ENCODE measurements at regions not wholly inside any gene's neighbourhood (a gene's known extent, or its start where the extent isn't known, plus 50 kb on each side); places are given as distances from the start of the nearest gene placed in this dataset.
"Not testable (repeated sequence)": the region's sequence is repeated elsewhere in the genome, so short reads cannot be mapped to it uniquely, and the experiment has no call there.

GRCh38 chr1:60637651-60638050, 444.7 kb upstream of the NFIA start:
- DNase-seq, result no peak

- DNase-seq, result no peak
Measured at GRCh38 chr1:60636946-60637345, 445.4 kb upstream of the NFIA start.

DNA sequence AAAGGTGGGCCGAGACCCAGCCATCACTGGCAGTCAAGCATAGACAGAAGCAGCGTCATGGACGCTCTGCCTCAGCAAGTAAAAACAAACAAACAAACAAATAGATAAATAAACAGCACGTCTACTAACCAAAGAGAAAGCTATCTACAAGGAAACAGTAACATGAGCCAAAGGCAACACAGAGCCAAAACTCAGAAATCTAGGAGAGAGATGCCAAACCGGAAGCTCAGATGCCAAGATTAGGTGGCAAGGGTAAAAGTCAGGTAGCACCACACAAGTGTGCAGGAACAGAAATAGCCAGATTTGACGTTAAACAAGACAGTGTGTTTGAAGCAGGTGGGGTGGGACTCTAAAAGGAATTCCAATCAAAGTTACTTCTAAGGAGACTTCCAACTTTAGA, 448.3 kb upstream of the NFIA start:
- no peak for DNase-seq

GRCh38 chr1:60622486-60622885, 459.9 kb upstream of the NFIA start:
- no peak for DNase-seq

GRCh38 chr1:60621368-60621851, 461.0 kb upstream of the NFIA start:
- peak; percentile 66 for DNase-seq

- DNase-seq, result no peak
Measured at GRCh38 chr1:60620087-60620486, 462.3 kb upstream of the NFIA start.

- no peak for DNase-seq
Measured at GRCh38 chr1:60619581-60619980, 462.8 kb upstream of the NFIA start.

- DNase-seq, result no peak
Measured at GRCh38 chr1:60615666-60616065, 466.7 kb upstream of the NFIA start.

DNA sequence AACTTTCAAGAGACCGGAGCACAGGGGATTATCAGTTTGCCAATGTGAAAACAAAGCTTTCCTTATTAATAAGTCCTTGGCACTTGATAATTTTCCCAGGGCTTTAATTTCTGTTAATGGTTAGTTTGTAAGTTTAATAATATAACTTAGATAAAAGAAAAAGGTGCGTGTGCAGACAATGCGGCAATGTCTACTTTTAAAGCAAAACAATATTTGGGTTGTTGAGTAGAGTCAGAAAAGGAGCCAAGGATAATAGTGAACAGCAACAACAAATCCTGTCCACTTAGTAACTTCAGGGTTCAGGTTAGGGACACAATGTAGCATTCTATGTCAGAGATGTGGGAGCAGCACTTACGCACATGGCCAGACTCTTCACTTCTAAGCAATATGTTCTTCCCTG, 469.6 kb upstream of the NFIA start:
- DNase-seq, result no peak

DNA sequence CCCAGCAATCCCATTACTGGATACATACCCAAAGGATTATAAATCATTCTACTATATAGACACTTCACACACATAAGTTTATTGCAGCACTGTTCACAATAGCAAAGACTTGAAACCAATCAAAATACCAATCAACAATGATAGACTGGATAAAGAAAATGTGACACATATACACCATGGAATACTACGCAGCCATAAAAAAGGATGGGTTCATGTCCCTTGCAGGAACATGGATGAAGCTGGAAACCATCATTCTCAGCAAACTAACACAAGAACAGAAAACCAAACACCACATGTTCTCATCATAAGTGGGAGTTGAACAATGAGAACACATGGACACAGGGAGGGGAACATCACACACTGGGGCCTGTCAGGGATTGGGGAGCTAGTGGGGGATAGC, 475.4 kb upstream of the NFIA start:
- not testable (repeated sequence) for DNase-seq

GRCh38 chr1:60600532-60600931, 481.8 kb upstream of the NFIA start:
- DNase-seq, result no peak

DNA sequence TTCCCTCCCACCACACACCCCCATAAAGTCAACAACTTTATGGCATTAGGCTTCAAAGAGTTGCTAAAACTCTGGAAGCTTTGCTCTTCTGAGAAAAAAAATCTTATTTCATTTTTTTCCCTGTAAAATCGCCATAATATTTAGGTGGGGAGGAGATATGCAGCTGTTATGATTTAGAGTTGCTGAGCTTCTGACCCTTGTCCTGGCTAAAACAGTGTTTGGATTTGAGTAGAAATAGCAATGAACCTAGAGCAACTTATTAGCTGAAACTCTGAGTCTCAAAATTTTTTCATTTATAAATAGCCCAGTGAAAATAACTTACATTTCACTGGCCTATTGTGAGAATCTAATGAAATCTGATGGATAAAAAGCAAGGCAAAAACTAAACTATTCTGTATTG, 482.8 kb upstream of the NFIA start:
- DNase-seq, result no peak

GRCh38 chr1:60598041-60598910, 484.1 kb upstream of the NFIA start:
- DNase-seq, result no peak

GRCh38 chr1:60596791-60597750, 485.3 kb upstream of the NFIA start:
- no peak for DNase-seq

- no peak for DNase-seq
Measured at GRCh38 chr1:60591583-60591982, 490.8 kb upstream of the NFIA start.

DNA sequence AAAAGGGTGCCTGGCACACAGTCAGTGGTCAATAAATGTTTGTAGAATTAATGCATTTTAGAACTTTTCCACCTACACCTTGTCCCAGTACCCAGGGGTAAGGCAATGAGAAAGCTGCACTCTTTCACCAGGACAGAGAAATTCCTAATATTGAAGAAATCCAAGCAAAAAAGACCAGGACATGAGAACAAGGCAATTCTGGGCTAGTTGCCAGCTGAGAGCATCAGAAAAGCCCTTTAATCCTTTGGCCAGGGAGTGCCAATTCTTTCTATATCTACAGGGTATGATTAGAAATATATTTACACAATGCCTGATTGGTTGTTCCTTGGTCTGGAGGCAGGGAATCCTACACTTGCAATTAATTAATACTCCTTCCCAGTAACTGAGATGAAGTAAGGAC, 492.4 kb upstream of the NFIA start:
- peak; percentile 9 for DNase-seq

- DNase-seq, result no peak
Measured at GRCh38 chr1:60589046-60589748, 493.2 kb upstream of the NFIA start.

GRCh38 chr1:60584371-60584770, 498.0 kb upstream of the NFIA start:
- no peak for DNase-seq

DNA sequence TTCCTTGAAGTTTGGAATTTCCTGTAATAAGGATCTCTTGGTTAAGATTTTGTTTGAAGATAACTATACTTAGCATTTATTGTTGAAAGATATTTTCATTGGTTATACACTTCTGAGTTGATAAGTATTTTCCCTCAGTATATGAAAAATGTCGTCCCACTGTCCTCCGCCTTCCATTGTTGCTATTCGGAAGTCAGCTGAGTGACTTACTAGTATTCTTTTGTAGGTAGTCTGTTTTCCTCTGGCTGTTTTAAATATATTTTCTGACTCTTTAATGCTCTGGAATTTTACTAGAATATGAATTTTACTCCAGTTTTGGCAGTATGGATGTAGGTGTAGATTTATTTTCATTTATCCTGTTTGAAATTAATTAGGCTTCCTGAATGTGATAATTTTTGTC, 498.7 kb upstream of the NFIA start:
- DNase-seq, result no peak

- DNase-seq, result no peak
Measured at GRCh38 chr1:60581455-60582220, 500.7 kb upstream of the NFIA start.

DNA sequence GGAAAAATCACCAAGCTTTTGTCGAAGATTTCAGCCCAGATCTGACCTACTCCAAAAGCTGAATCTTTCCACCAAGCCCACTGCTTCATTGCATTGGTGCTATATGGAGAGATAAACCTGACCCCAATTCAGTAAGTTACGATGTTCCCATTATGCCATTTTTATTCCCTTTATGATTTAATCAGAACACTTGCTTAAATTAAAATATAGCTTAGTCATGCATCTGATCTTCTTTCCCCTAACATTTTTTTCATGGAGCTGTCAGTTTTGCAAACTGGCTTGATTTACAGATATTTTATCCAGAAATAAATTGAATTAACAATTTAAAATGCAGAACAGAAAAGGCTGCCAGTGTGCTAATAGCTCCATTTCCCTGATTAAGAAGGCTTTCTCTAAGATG, 503.5 kb upstream of the C1orf87 start:
- no peak for DNase-seq

- no peak for DNase-seq
Measured at GRCh38 chr1:60575326-60575977, 501.9 kb upstream of the C1orf87 start.
